ENCODE measurements at regions not wholly inside any gene's neighbourhood (a gene's known extent, or its start where the extent isn't known, plus 50 kb on each side); places are given as distances from the start of the nearest gene placed in this dataset.

- no peak for DNase-seq (ENCODE audit: low read depth)
These were observed 525.5 kb upstream of the SGCG start for GRCh38 chr13:22655106-22655852.

- DNase-seq (ENCODE audit: low read depth) = no peak
These were observed 518.0 kb upstream of the SGCG start for GRCh38 chr13:22662771-22663170.

- DNase-seq (ENCODE audit: low read depth) = no peak
These were observed 515.3 kb upstream of the SGCG start for GRCh38 chr13:22665506-22665905.

- DNase-seq (ENCODE audit: low read depth) = no peak
These were observed 490.0 kb upstream of the SGCG start for GRCh38 chr13:22690756-22691155.

- DNase-seq (ENCODE audit: low read depth) = no peak
These were observed 487.1 kb upstream of the SGCG start for GRCh38 chr13:22693691-22694090.

- no peak for DNase-seq (ENCODE audit: low read depth)
These were observed 484.3 kb upstream of the SGCG start for GRCh38 chr13:22696433-22696832.

GRCh38 chr13:22698467-22698866 is 482.3 kb upstream of the SGCG start:
- DNase-seq (ENCODE audit: low read depth) = no peak

- no peak for DNase-seq (ENCODE audit: low read depth)
These were observed 480.4 kb upstream of the SGCG start for GRCh38 chr13:22700246-22700887.

GRCh38 chr13:22703601-22704209 is 477.1 kb upstream of the SGCG start:
- no peak for DNase-seq (ENCODE audit: low read depth)

GRCh38 chr13:22707946-22708345 is 472.8 kb upstream of the SGCG start:
- DNase-seq (ENCODE audit: low read depth) = no peak

- no peak for DNase-seq (ENCODE audit: low read depth)
These were observed 463.7 kb upstream of the SGCG start for GRCh38 chr13:22717036-22717435.

GRCh38 chr13:22726726-22727125 is 454.1 kb upstream of the SGCG start:
- DNase-seq (ENCODE audit: low read depth) = no peak

- no peak for DNase-seq (ENCODE audit: low read depth)
These were observed 445.5 kb upstream of the SGCG start for GRCh38 chr13:22735011-22735995.

GRCh38 chr13:22736084-22736767 is 444.6 kb upstream of the SGCG start:
- DNase-seq (ENCODE audit: low read depth) = no peak

- DNase-seq (ENCODE audit: low read depth) = no peak
These were observed 444.0 kb upstream of the SGCG start for GRCh38 chr13:22736768-22737092.

GRCh38 chr13:22738357-22738756 is 442.4 kb upstream of the SGCG start:
- DNase-seq (ENCODE audit: low read depth) = no peak

- DNase-seq (ENCODE audit: low read depth) = no peak
These were observed 440.5 kb upstream of the SGCG start for GRCh38 chr13:22740264-22740663.

- no peak for DNase-seq (ENCODE audit: low read depth)
These were observed 435.9 kb upstream of the SGCG start for GRCh38 chr13:22744688-22745452.

- DNase-seq (ENCODE audit: low read depth) = no peak
These were observed 431.8 kb upstream of the SGCG start for GRCh38 chr13:22748866-22749577.

GRCh38 chr13:22749626-22750025 is 431.2 kb upstream of the SGCG start:
- DNase-seq (ENCODE audit: low read depth) = no peak

Data from GM04503 (cell line).